ENCODE measurements at regions not wholly inside any gene's neighbourhood (a gene's known extent, or its start where the extent isn't known, plus 50 kb on each side); places are given as distances from the start of the nearest gene placed in this dataset.

- TF ChIP-seq TRIM28 (IDR thresholded peaks at IDR 0.05; ENCODE audit: borderline replicate concordance, low read length): no peak
- no peak for TF ChIP-seq ZBTB6 (tag by site-specific recombination; IDR thresholded peaks at IDR 0.05)
- TF ChIP-seq ZNF514 (tag by site-specific recombination; IDR thresholded peaks at IDR 0.05): no peak
- TF ChIP-seq ZNF639 (tag by site-specific recombination; IDR thresholded peaks at IDR 0.05): no peak
- no peak for TF ChIP-seq ZBTB8A (tag by site-specific recombination; IDR thresholded peaks at IDR 0.05)
- TF ChIP-seq ZNF571 (tag by site-specific recombination; IDR thresholded peaks at IDR 0.05): no peak
- no peak for TF ChIP-seq ZFHX2 (tag by site-specific recombination; conservative IDR thresholded peaks at IDR 0.05)
- no peak for TF ChIP-seq SCRT1 (tag by site-specific recombination; IDR thresholded peaks at IDR 0.05; ENCODE audit: borderline replicate concordance)
- TF ChIP-seq ZNF350 (tag by site-specific recombination; IDR thresholded peaks at IDR 0.05): no peak
- TF ChIP-seq ZNF140 (tag by site-specific recombination; IDR thresholded peaks at IDR 0.05): no peak
- TF ChIP-seq ZNF513 (tag by site-specific recombination; IDR thresholded peaks at IDR 0.05): no peak
- no peak for TF ChIP-seq ZNF560 (tag by site-specific recombination; IDR thresholded peaks at IDR 0.05; ENCODE audit: borderline replicate concordance)
- TF ChIP-seq ZNF501 (tag by site-specific recombination; IDR thresholded peaks at IDR 0.05): no peak
- no peak for TF ChIP-seq BCL11B (tag by site-specific recombination; IDR thresholded peaks at IDR 0.05; ENCODE audit: low read depth)
- no peak for TF ChIP-seq HOXC10 (CRISPR knock-in tag; IDR thresholded peaks at IDR 0.05)
- TF ChIP-seq ZNF548 (tag by site-specific recombination; IDR thresholded peaks at IDR 0.05): no peak
- no peak for TF ChIP-seq AEBP2 (tag by site-specific recombination; IDR thresholded peaks at IDR 0.05; ENCODE audit: borderline replicate concordance)
- TF ChIP-seq ZBTB20 (tag by site-specific recombination; IDR thresholded peaks at IDR 0.05): no peak
- TF ChIP-seq ZNF704 (tag by site-specific recombination; IDR thresholded peaks at IDR 0.05): no peak
- TF ChIP-seq ZSCAN30 (tag by site-specific recombination; IDR thresholded peaks at IDR 0.05): no peak
- CTCF ChIA-PET: interaction anchor here (0.7 to 1.6 kb wide), 2 partner anchors 8 to 304 kb away, joined by 3 to 10 read pairs; no protein-coding TSS in a partner anchor
- Histone ChIP-seq H3K9me3 (ENCODE audit: control insufficient read depth, insufficient read depth, low read depth, low read length) (no peaks in the 10 kb centered on the region), H3K27ac (ENCODE audit: extremely low read depth, low read depth, low read length) (no peak overlapping the region), H3K4me3 (ENCODE audit: low read depth, low read length) (no peak overlapping the region), H3K36me3 (ENCODE audit: control insufficient read depth in 2 of 2, insufficient read depth in 1 of 2, low read length in 2 of 2) (no peaks in the 10 kb centered on the region), H3K4me1 (ENCODE audit: control insufficient read depth, insufficient read depth, low read length) (no peaks in the 10 kb centered on the region)
- POLR2A ChIA-PET: no interaction called here
Observed at GRCh38 chr12:60265741-60266140, 669.9 kb downstream of the SLC16A7 start.

- no peaks in the 10 kb centered on the region for H3K4me1 ChIP-seq (ENCODE audit: control insufficient read depth, insufficient read depth, low read length)
- CTCF ChIA-PET: interaction anchor here (0.7 to 1.6 kb wide), 2 partner anchors 9 to 305 kb away, joined by 3 to 10 read pairs; no protein-coding TSS in a partner anchor
- POLR2A ChIA-PET: no interaction called here
- no peak overlapping the region for H3K4me3 ChIP-seq (ENCODE audit: low read depth, low read length)
- no peak overlapping the region for H3K27ac ChIP-seq (ENCODE audit: extremely low read depth, low read depth, low read length)
- H3K9me3 ChIP-seq (ENCODE audit: control insufficient read depth, insufficient read depth, low read depth, low read length): no peaks in the 10 kb centered on the region
- no peaks in the 10 kb centered on the region for H3K36me3 ChIP-seq (ENCODE audit: control insufficient read depth in 2 of 2, insufficient read depth in 1 of 2, low read length in 2 of 2)
- TF ChIP-seq ZNF26 (tag by site-specific recombination; IDR thresholded peaks at IDR 0.05): no peak
- no peak for TF ChIP-seq ZNF521 (tag by site-specific recombination; IDR thresholded peaks at IDR 0.05)
- TF ChIP-seq ZNF292 (tag by site-specific recombination; IDR thresholded peaks at IDR 0.05; ENCODE audit: borderline replicate concordance, low read depth): no peak
- TF ChIP-seq ZNF571 (tag by site-specific recombination; IDR thresholded peaks at IDR 0.05): no peak
- TF ChIP-seq EGR2 (tag by site-specific recombination; IDR thresholded peaks at IDR 0.05; ENCODE audit: low read depth): no peak
- no peak for TF ChIP-seq MZF1 (tag by site-specific recombination; IDR thresholded peaks at IDR 0.05; ENCODE audit: borderline replicate concordance)
- no peak for TF ChIP-seq ZIC2 (tag by site-specific recombination; IDR thresholded peaks at IDR 0.05)
- TF ChIP-seq AEBP2 (tag by site-specific recombination; IDR thresholded peaks at IDR 0.05; ENCODE audit: borderline replicate concordance): no peak
Observed at GRCh38 chr12:60266381-60266852, 670.6 kb downstream of the SLC16A7 start.

Data from HEK293 (cell line).